ENCODE measurements at regions not wholly inside any gene's neighbourhood (a gene's known extent, or its start where the extent isn't known, plus 50 kb on each side); places are given as distances from the start of the nearest gene placed in this dataset.

DNA sequence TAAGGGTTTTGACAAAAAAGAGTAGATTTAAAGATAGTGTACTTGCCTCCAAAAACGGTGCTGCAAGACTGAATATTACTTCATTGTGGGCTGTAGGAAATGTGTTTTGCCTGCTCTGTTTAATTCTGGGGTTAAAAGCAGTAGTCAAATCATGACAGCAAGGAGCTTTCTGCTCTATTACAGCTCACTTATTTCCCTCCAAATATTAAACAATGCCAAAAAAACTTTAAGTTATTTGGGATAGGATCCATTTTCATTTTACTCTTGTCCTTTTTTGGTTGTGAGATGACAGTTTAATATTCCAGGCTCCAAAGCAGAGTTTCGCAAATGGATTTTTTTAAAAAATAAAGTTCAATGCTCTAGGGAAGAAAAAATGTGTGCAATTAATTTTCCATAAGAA, 340.4 kb upstream of the RGMB start:
- TF ChIP-seq, protein P1, sequence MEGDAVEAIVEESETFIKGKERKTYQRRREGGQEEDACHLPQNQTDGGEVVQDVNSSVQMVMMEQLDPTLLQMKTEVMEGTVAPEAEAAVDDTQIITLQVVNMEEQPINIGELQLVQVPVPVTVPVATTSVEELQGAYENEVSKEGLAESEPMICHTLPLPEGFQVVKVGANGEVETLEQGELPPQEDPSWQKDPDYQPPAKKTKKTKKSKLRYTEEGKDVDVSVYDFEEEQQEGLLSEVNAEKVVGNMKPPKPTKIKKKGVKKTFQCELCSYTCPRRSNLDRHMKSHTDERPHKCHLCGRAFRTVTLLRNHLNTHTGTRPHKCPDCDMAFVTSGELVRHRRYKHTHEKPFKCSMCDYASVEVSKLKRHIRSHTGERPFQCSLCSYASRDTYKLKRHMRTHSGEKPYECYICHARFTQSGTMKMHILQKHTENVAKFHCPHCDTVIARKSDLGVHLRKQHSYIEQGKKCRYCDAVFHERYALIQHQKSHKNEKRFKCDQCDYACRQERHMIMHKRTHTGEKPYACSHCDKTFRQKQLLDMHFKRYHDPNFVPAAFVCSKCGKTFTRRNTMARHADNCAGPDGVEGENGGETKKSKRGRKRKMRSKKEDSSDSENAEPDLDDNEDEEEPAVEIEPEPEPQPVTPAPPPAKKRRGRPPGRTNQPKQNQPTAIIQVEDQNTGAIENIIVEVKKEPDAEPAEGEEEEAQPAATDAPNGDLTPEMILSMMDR (IDR thresholded peaks at IDR 0.05) = no peak
- TF ChIP-seq POLR2AphosphoS5 (IDR thresholded peaks at IDR 0.05) (peak in 1 of 2 donors; percentile 48), EP300 (IDR thresholded peaks at IDR 0.05) (no peak), POLR2A (IDR thresholded peaks at IDR 0.05; ENCODE audit: low read depth) (no peak)
